GM12878 (cell line): ENCODE measurements at regions not wholly inside any gene's neighbourhood (a gene's known extent, or its start where the extent isn't known, plus 50 kb on each side); places are given as distances from the start of the nearest gene placed in this dataset.

ENCODE experiments used
- CTCF ChIP-seq, 3 experiments: IDR thresholded peaks in 2 of 3; conservative IDR thresholded peaks in 1 of 3; 2 replicates each; pipeline ENCODE4 v1.5.1; 2011; ENCODE audit warnings: low read depth in 3 of 3, low read length in 3 of 3, mild to moderate bottlenecking in 3 of 3, control low read depth in 2 of 3, moderate library complexity in 2 of 3, inconsistent platforms in 1 of 3, mixed read lengths in 1 of 3; ENCODE audit not compliant: control insufficient read depth in 2 of 3, insufficient read depth in 1 of 3; ENCODE audit errors: extremely low read depth in 1 of 3
- GABPA ChIP-seq: IDR thresholded peaks from 2 replicates; pipeline ENCODE4 v1.6.1; 2014; ENCODE audit warnings: antibody characterized with exemption, low read depth, mild to moderate bottlenecking, inconsistent platforms
- HCFC1 ChIP-seq: fragments of 150-350 bp; IDR thresholded peaks from 2 replicates; pipeline ENCODE4 v1.6.1; 2014; ENCODE audit warnings: low read length
- MXI1 ChIP-seq: fragments of 150-350 bp; IDR thresholded peaks from 2 replicates; pipeline ENCODE4 v1.6.1; 2011; ENCODE audit warnings: low read depth, mild to moderate bottlenecking, inconsistent platforms, low read length, improper control_type of control experiment
- RAD21 ChIP-seq: IDR thresholded peaks from 2 replicates; pipeline ENCODE4 v1.6.1; 2011; ENCODE audit warnings: mild to moderate bottlenecking, low read depth, low read length, moderate library complexity; ENCODE audit not compliant: insufficient read depth
- REST ChIP-seq: IDR thresholded peaks from 2 replicates; pipeline ENCODE4 v1.6.1; 2012; ENCODE audit warnings: mild to moderate bottlenecking, low read depth, low read length
- YY1 ChIP-seq: IDR thresholded peaks from 2 replicates; pipeline ENCODE4 v1.6.1; 2011; ENCODE audit warnings: low read depth, mild to moderate bottlenecking, low read length

- TF ChIP-seq REST: no peak
- no peak for TF ChIP-seq CTCF (IDR thresholded peaks at IDR 0.05 in 2 of 3, conservative IDR thresholded peaks at IDR 0.05 in 1 of 3; ENCODE audit: control insufficient read depth in 2 of 3, extremely low read depth in 1 of 3, insufficient read depth in 1 of 3, low read depth in 3 of 3, low read length in 3 of 3)
- TF ChIP-seq RAD21: no peak
- no peak for TF ChIP-seq HCFC1
- no peak for TF ChIP-seq GABPA
- no peak for TF ChIP-seq MXI1
- TF ChIP-seq YY1: no peak
Measured at GRCh38 chrX:114071412-114071811, 512.5 kb upstream of the HTR2C start.
